HG03103 (cell line): ENCODE measurements at regions not wholly inside any gene's neighbourhood (a gene's known extent, or its start where the extent isn't known, plus 50 kb on each side); places are given as distances from the start of the nearest gene placed in this dataset.

Experiments
- ATAC-seq: cut with Tn5 transposase; IDR thresholded peaks from one replicate; pipeline ENCODE4 v1.9.1; 2021; ENCODE audit warnings: low read depth; ENCODE audit not compliant: unreplicated experiment

DNA sequence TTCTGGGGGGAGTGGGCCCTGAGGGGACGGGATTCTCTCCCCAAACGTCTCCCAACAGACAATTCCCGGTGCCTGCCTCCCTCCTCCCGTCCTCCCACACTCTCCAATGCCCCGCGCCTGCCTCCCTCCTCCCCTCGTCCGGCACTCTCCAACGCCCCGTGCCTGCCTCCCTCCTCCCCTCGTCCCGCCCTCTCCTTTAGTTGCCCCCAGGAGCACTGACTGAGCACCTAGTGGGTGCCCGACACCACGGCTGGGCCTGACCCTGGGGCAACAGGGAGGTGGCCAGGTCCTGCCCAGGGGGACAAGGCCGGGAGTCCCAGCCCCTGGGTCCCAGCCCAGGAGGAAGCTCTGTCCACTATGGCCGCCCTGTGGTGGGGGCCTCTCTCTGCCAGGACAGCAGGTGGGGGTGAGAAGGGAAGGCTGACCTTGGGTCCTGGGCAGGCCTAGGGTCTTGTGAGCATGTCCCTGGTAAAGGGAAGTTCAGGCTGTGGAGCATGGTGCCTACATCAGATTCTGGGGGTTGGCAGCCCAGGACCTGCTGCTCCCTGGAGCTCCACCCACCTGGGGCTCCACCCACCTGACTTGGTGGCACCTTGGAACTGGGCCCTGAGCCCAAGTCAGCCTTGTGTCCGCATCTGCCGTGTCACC is 942.3 kb downstream of the BRD1 start:
- ATAC-seq = no peak

DNA sequence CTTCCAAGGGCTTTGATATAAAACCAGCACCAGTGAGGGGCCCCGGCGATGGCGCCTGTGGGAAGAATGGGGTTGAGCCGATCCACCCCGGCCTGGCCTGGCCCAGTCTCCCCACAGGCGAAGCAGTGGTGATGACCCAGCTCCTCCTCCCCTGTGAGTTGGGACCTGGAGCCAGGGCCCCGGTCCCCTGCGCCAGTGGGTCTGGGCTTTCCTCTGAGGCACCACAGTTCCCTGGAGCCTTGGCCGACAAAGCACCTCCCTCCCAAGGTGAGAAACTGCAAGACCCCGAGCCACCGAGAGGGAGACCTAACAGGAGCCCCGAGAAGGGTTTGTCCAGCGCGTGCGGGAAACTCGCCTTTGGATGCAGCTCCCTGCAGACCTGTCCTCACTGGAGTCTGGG is 942.9 kb downstream of the BRD1 start:
- ATAC-seq = no peak

DNA sequence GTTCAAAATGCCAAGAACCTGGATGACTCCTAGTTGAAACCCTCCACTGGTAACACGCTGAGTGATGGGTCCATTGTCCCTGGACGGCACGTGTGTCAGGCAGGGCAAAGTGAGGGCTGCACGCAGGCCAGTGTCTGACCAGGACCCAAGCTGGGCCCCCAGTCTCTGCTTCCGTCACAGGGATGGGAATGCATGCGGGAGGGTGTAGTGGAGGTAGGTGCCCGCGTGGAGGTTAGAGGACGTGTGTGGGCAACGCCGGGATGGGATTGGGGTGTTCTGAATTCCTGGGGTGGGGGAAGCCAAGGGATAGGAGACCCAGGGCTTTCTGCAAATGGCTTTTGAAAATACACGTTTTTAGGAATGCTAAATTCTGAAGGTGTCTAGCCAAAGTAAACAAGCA is 943.3 kb downstream of the BRD1 start:
- ATAC-seq = no peak

DNA sequence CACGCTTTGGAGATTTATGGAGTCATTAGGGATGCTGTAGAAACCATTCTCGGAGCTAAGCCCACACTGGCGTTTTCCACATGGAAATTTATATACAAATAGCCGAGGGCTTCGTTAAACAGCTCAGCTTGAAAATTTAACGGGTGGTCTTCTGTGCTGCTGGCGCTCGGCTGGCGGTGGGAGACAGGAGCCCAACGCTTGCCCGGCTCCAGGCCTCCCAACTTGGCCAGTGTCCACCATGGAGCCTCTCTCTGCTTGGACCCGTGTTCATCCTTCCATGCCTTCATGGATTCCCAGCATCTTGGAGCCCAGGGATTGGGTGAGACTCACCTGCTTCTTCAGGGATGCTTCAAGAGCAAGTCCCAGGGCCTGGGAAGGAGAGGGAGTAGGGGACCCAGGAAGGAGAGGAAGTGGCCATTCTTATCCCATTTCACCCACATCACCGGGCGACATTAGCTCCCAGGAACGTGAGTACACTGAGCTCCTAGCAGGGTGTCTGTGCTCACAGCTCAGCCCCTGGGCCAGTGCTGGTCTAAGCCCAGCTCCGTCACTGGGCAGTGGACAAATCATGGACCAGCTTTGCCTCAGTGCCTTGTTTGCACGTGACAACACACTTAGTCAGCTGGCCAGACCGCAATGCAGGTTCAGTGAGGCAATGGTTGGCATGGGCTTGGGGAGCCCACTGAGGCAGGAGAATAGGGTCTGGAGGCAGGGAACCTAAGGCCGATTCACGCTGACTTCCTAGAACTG is 944.3 kb downstream of the BRD1 start:
- no peak for ATAC-seq

DNA sequence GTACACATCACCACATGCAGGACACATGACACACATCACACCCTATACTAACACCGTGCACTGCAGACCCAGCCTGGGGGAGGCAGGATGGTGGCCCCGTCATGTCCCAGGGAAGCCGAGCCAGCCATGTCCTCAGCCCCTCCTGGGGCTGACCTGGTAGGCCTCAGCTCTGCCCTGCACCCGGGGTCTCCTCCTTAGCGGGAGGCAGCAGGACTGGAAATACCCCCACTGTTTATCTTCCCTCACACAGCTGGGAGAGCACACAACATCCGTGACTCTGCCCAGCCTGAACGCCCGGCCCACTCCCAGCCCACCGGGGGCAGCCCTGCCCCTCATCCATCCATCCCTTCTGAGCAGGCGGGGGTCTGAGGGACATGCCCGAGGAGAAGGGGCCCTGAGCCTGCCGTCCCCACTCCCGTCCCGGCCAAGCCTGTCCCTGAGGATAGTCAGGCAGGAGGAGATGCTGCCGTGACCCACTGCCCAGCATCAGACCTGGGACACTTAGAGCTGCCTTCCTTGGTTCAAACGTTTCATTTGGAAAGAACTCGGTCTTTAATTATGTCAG is 945.0 kb downstream of the BRD1 start:
- no peak for ATAC-seq

DNA sequence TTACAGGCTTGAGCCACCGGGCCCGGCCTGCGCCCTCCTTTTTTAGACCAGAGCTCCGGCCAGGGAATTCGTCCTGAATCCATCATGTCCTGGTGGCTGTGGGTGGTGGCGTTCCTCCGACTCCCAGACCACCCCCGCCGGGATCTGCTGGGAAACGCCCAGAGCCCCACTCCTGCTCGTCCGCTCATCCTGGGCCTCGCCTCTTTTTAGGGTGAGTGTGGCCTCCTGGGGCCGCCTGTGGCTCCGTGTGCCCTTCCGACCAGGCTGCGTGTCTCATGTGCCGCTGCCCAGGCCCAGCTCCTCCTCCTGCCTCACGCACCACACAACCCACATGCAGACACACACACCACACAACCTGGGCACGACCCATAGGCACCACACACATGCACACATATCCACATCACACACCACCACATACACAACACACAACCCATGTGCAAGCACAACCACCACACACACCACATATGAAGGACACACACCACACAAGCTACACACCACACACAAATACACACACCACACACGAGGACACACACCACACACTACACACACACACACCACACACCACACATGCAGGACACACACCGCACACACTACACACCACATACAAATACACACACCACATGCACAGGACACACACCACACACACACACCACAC is 946.2 kb downstream of the BRD1 start:
- no peak for ATAC-seq

DNA sequence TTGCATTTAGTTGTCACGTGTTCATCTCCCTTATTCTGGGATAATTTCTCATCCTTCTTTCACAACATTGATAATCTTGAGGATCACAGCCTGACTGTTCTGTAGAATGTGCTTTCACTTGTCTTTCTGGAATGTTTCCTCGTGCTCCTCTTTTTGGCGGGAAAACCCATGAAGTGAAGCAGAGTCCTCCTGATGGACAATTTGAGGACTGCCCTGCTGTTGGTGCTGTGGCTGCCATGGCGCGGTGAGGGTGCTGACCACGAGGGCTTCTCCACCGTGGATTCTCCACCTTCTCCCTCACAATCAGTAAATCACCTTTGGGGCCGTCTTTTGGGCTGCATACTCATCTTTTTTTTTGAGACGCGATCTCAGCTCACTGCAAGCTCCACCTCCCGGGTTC is 946.9 kb downstream of the BRD1 start:
- no peak for ATAC-seq

DNA sequence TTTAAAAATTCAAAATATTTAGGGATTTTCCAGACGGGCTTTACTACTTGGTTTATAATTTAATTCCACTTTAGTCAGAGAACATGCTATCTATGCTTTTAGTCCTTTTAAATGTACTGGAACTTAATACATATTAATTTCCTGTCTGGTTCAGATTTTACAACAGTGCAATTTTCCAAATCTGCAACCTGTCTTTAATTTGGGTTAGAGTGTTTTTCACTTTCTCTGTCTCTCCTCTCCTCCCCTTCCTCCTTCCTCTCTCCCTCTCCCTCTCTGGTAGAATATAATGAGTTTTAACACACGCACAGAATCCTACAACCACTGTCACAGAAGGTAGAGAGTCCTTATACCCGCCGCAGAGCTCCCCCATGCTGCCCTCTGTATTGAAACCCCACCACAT is 950.7 kb downstream of the BRD1 start:
- no peak for ATAC-seq

DNA sequence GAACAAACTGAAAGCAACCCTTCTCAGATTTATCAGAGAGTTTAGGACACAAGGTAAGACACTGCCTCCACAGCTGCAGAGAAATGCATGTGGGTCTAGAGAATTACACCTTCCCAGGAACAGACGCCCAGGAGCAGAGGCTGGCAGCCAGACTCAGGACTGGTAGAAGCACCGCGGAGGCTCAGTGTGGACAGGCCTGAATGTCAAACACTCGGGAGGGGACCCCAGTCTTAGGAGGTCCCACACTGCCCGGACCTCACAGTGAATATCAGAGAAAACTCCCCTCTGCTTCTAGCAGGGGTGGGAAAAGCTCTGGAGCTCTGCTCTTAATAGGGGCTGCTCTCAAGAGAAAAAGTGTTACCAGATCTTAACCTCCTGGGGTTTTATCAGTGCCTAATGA is 952.7 kb downstream of the BRD1 start:
- ATAC-seq = no peak

DNA sequence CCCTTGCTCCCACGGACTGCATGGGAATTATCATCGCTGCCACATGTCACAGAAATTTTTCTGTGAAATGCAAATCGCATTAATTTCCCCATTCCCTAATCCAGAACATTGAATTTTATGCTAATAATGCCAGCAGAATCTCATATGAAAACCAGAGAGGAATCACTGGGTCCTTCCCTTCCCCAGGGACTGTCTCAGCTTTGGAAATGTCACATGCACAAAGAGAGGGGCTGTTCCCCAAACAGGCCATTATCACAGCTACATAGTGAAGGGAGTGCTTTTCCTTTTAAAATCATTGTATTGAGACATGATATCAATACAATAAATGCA is 954.5 kb downstream of the BRD1 start:
- ATAC-seq = no peak

DNA sequence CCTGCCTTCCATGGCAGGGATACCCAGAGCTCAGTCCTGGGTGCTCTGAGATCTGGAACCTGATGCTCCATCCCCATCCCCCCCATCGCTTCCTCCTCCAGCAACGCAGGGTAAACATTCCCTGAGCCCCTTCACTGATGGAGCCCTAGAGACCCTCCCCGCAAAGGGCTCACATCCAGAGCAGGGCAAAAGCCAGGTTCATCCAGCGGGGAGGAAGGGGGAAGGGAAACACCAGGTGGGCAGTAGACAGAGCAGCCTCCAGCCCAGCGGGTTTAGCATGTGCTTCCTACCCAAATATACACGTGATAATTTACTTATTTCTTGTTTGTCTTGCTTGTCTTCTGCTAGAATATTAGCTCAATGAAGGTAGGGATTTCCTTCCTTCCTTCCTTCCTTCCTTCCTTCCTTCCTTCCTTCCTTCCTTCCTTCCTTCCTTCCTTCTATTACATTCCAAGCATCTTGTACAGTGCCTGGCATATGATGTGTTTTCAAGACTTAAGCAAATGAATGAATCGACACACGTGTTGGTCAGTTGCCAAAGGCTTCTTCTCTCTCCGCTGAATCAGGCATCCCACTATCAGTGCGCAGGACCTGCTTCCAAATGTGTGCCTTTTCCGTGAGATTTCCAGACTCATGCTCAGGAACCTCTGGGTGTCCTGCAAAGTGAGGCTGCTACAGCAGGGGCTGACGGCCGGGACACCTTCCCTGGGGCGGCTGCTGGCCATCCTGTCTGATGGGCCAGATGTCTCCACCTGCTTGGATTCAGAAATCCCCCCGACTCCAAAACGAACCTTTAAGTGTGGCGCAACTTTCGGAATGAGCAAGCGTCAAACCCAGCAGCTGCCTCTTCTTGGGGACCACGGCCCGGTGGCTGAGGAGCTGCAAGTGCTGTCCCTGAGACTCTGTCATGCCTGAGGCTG is 955.1 kb downstream of the BRD1 start:
- ATAC-seq = no peak

DNA sequence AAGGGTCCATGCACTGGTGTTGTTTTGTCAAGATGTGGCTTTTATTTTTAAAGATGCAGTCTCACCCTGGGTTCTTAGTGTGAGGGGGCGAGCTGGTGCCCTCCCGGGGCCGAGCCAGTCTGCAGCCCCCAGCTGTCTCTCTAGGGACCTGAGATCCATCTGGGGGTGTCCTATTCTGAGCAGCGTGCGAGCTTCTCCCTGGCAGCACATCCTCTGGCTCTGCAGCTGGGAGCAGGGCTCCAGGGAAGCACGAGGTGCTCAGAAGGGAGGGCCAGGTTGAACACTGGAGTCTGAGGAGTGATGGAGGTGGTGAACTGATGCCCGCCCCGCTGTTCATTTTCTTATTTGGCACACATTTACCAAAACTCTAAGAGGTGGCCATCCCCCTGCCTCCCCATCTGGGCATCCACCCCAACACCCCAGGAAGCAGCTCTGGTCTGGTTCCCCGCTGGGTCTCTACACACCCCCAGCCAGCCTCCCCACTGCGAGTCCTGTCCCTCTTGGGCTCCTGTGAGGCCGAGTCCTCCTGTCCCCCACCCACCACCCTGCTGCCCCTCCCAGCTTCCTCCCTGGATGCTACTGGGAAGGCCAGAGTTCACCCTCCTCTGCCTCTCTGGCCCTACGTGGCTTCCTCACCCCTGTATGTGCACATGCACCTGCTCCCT is 956.4 kb downstream of the BRD1 start:
- no peak for ATAC-seq

DNA sequence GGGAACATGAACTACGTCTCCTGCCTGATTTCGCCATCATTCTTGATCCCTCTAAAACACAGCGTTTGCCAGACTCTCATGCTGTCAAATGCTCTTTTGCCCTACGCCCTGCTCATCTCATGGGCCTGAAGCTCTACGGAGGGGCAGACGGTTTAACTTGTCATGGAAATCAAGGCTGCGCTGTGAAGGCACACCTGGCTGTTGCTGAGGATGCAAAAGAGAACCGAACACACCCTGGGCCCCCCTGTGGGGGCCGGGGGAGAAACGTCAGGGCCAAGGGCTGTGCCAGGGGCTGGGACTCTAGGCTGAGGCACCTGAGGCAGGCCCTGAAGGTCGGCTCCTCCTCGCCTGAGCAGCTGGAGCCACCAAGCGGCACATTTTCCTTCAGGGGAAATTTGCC is 957.2 kb downstream of the BRD1 start:
- ATAC-seq = no peak

DNA sequence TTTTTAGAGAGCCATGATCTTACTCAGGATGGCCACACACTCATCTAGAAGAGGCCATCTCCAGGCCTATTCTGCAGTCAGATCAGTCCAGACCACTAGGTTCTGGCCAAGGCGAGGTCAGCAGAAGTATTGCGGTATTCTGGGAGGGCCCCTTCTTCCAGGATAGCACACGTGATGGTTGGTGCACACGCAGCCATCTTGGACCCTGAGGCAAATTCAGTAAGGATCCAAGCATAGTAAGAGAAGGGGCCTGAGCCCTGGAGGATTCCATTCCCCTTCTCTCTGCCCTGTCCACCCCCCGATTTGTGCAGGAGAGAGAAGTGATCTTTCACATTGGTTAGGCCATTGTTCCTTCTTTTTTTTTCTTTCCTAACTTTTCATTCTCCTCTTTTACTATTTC is 957.9 kb downstream of the BRD1 start:
- no peak for ATAC-seq

DNA sequence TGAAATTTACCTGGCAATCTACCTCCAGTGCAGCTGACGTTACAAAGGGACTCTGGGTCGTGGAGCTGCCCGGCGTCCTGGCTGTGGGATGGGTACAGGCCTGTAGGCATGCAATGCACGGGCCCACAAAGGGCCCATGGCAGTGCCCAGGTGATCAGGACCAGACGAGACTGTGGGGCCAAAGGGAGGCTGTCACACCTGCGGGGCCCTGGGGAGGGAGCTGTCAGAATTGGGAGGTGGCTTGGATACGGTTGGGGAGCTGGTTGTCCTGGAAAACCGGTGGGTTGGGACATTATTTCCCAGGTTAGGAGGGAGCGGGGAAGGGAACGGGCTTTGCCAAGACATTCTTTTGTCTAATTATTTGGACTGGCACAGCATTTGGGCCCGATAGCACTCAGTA is 958.5 kb downstream of the BRD1 start:
- ATAC-seq = no peak

DNA sequence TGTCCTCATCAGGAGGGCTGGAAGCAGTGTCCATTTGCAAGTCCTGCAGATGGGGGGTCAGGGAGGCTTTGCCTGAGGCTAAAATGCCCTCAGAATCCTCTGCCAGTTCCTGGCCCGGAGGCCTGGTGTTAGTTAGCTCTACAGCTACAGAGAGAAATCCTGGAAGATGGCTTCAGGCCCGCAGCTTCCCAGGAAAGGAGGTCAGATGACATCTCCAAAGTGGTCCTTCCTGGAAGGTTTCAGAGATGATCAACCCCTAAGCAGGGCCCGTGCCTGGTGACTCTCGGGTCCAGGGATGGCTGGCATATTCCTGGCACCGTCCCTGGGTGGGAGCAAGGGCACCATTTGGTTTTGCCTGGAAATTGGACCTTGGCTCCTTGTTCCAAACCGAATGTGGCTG is 959.1 kb downstream of the BRD1 start:
- no peak for ATAC-seq

DNA sequence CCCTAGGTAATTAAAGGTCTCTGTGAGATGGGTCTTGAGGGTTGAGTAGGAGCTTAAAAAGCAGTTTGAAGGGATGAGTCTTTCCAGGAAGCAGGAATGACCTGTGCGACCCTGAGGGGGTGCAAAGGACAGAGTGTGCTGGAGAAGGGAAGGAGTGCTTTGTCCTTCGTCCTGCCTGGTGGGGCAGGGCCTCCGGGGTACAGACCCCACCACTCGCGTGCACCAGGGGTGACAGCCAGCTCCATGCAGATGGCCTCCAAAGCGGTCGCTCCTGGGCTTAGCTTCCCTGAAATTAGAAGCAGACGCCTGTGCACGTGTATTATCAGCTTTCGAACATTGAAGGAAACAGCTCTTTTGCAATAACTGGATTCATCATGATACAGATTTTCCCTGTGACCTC is 959.8 kb downstream of the BRD1 start:
- ATAC-seq = no peak

DNA sequence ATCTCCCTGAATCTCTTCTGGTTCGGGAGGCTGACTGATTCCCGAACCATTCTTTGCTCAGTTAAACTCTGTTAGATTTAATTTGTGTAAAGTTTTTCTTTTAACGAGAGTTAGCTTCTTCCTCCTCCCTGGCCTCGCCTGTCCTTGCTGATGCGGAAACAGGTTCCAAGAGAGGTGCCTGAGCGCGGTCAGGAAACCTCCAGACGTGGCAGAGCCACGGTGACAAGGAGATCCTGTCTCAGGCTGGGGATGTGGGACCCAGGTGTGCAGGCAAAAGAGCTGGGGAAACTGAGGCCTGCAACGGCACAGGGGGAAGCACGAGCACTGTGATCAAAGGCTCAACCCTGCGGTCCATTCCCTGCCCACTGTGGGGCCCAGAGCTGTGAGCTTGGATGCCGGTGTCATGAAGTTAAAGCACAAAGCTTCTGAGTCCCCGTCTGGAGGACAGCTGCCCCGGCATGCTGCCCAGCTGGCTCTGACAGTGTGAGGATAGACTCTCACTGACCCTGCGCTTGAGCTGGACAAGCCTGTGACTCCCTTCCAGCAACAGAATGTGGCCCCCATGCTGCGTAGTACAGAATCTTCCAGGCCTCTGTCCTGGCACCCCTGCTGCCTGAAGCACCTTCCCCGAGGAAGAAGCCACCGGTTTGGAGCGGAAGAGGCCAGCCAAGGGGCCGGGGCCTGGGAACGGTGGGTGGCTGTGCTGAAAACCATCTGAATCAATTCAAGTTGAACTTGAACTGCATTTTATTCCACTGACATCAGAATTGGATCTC is 960.6 kb downstream of the BRD1 start:
- ATAC-seq = no peak

DNA sequence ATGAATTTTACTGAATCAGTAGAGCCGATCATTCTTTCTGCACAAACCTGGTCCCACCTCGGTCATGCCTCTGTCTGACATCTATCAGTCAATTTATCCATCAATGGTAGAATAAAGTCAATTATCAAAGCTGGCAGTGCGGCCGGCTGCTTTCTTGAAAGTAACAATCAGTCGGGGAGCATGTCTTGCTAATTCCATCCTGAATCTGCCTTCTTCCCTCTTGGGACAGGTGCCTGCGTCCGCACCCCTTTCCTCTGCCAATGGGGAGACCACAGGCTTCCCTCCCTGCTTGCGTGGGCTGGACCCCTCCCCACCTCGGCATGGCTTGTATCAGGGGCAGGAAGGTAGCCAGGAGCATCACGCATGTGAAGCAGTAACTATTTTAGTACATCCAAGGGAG is 962.9 kb downstream of the BRD1 start:
- ATAC-seq = no peak
